GM19043 (cell line): ENCODE measurements at regions not wholly inside any gene's neighbourhood (a gene's known extent, or its start where the extent isn't known, plus 50 kb on each side); places are given as distances from the start of the nearest gene placed in this dataset.

Experiments
- ATAC-seq: cut with Tn5 transposase; IDR thresholded peaks from one replicate; pipeline ENCODE4 v1.9.1; 2021; ENCODE audit warnings: low read depth; ENCODE audit not compliant: unreplicated experiment

DNA sequence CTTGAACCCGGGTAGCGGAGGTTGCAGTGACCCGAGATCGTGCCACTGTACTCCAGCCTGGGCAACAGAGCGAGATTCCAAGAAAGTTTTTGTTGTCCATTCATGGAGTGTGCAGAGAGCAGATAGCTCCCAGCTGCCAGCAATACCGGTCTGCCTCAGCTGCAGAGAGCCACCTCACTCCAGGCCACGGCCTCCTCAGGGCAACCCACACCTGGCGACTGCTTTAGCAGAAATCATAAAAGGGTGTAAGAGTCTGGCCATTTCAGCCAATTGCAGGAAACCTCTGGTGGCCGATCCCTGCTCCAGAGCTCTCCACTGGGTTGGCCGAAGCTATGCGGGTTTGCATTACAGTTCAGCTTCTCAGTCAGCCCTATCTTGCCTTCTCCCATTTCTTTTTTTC lies 227.4 kb upstream of the BCOR start:
- no peak for ATAC-seq

DNA sequence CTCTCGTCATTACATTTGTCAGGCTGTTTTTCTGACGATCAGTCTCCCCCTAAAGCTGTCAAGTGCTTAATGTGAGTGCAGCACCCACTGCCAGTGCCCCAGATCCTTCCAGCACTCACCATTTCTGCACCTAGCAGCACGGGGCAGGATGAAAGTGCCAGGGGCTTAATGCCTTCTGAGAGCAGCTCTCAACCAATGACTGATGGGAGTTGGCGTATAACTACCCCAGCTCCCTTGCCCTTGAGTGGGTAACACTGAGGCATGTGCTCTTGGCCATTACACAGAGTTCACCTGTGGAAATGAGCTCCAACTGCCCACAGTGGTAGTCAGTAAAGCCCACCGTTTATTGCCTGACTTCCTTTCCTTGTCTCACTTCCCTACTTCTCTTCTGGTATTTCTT lies 226.2 kb upstream of the BCOR start:
- ATAC-seq, result no peak

DNA sequence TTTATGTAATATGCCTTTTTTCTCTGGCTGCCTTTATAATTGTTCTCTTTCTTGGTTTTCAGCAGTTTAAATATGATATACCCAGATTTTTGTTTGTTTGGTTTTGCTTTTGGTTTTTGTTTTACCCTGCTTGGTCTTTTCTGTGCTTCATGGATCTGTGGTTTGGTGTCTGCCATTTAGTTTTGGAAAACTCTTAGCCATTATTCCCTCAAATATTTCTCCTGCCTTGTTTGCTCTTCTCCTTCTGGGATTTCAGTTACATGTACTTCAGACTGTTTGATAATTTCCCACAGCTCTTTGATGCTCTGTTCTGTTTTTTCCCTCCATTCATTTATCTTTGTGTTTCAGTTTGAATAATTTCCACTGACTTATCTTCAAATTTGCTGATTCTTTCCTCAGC lies 223.1 kb upstream of the BCOR start:
- no peak for ATAC-seq

DNA sequence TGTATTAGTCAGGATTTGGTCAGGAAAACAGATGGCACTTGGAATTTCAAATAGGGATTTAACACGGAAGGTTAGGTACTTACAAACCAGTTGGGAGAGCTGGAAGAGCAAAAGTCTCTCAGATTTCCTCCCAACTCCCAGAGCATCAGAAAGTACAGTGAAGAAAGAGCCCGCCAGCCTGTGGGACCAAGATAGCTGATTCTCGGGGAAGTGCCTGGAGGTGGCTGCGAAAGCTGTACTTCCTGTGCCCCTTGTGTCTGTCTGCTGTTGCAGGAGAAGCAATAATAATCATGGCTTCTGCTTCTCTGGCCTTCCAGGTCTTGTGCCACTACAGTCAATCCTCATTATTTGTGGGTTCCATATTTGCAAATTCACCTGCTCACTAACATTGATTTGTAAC lies 221.0 kb upstream of the BCOR start:
- ATAC-seq, result no peak

GRCh38 chrX:40318076-40318475 lies 220.3 kb upstream of the BCOR start:
- no peak for ATAC-seq

- ATAC-seq, result no peak
Observed at GRCh38 chrX:40316502-40316901, 218.7 kb upstream of the BCOR start.

- ATAC-seq, result no peak
Observed at GRCh38 chrX:40314070-40314469, 216.3 kb upstream of the BCOR start.

DNA sequence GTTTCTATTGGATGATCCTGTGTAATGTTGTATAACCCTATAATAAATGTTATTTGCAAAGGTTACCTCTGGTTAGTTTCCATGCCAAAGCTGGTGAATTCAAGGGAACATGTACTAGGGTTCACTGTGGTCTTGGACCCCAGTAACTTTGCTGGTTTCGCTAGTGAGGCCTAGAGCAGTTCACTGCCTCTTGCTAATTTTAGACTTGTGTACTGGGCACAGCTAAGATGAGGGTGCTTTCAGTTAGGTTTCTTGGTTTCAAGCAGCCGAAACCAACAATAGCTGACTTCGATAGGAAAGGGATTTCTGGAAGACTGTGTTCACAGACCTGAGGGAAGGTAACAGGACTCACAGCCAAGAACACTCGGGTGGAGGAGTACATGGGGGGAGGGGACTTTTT lies 215.5 kb upstream of the BCOR start:
- ATAC-seq, result no peak

DNA sequence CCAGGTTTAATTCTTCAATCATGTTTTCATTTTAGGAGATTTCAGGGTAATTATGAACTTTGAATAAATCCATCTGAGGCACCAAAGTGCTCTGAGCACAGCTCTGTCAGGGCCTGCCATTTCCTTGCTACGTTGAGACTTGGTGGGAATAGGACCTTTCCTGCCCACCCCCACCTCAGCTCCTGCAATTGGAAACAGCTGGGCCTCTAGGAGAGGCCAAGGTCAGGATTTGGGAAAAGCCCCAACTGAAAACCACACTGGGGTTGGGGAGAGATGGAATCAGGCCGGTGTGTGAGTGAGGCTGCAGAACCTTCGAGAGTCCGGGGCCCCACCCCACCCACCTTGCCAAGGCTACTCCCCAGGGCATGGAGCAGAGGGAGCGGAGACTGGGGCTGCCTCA lies 212.7 kb upstream of the BCOR start:
- no peak for ATAC-seq

GRCh38 chrX:40310016-40310415 lies 212.3 kb upstream of the BCOR start:
- no peak for ATAC-seq

- ATAC-seq, result no peak
Observed at GRCh38 chrX:40307871-40308270, 210.1 kb upstream of the BCOR start.

DNA sequence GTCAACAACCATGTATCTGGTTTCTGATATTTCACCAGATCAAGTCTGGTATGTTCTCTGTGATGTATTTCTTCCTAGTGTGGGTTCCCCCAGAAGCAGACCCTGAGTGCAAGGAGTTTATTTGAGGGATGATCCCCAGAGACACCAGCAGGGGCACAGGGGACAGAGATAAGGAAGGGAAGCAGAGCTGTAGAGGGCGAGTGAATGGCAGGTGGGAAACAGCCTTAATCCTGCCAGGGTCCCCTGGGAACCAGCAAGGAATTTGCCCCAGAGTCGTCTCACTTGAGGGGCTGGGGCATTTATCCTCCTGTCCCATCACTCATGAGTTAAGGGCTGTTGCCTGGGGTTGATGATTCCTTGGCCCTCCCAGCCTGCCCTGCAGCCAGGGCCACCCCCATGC lies 206.4 kb upstream of the BCOR start:
- no peak for ATAC-seq

GRCh38 chrX:40303256-40304077 lies 205.7 kb upstream of the BCOR start:
- no peak for ATAC-seq

GRCh38 chrX:40300286-40300890 lies 202.6 kb upstream of the BCOR start:
- no peak for ATAC-seq

DNA sequence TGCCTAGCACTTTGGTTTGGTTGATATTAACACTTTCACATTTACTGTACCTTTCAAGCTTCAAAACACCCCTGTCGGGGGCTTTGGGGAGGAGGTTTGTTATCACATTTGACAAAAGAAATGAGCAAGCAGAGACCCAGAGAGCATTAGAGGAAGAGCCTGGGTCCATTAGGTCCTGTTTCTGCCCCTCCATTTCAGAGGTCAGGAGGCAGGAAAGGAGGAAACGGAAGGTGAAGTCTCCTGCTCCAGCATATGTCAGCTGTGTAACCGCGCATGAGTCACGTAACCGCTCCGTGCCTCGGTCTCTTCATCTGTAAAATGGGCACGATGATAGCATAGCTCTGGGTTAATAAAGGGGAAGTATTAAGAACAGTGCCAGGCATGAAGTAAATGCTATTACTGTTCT lies 201.9 kb upstream of the BCOR start:
- ATAC-seq, result no peak

DNA sequence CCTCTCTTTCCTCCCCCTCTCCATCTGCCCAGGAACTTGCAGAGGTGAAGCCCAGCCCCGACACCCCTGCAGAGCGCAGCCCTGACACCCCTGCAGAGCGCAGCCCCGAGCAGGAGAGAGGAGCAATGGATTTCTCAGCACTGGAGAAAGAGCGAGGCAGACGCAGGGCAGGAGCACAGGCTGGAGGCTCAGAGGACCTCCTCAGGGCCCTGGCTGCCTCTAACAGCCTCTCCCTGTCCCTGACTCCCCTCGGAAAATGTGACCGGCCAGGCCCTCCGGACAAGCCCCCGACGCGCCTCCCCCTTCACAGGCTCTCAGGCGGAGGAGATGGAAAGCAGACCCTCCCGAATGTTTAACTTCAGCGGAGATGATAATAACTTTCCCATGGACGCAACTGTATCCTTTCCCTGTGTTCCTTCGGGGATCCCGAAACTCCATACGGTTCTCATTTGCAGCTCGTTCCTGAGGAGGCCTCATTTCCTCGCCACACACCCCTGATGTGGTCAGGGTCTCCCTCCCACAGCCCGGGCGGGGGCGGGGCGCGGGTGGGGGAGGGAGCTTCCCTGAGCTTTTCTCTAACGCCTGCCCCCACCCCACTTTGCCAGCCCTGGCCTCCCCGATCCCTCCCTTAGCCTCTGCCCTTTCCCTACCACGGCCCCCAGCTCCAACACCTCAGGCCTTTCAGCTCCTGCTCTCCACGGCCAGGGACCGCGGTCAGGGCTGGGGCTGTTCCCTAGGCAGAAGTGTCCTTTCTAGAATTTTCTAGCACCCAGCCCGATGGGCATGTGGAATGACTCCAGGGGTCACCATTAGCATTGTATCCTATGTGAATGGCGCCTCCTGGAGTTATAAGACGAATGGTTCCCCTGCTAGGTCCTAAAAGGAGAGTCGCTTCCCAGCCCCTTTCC lies 201.1 kb upstream of the BCOR start:
- no peak for ATAC-seq

DNA sequence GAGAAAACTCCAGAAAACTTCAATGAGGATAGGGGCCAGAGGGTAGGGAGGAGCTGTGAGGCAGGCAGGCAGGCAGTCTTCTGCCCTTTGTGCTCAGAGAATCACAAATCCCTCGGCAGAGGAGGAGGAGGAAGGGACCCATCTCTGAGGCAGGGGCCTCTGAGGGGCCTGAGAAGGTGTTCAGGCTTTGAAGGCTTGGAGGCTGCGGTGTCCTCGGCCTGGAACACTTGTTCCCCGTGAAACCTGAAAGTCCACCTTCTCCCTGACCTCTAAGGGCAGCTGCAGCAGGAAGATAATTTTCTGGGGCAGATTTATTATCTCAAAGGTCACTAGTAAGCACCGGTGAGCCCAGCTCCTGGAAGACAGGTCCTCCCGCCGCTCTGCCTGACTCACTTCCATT lies 200.3 kb upstream of the BCOR start:
- ATAC-seq, result no peak

GRCh38 chrX:40291553-40291952 lies 193.8 kb upstream of the BCOR start:
- ATAC-seq, result no peak

DNA sequence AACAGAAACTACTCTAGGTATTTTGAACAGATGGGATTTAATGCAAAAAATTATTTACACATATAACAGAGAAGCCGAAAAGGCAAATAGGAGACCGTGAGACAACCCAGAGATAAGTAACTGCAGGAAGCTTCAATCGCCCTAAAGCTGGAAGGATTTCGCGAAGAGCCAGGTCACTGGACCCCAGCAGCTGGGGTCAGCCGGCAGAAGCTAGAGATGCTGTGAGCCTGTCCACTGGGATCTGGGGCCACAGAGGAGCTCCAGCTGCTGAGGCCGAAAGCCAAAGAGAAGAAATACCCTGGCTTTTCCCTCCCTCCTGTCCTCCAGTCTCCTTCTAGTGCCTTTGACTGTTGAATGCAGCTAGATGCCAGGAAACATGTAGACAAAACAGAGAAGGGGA lies 192.8 kb upstream of the BCOR start:
- ATAC-seq, result no peak

DNA sequence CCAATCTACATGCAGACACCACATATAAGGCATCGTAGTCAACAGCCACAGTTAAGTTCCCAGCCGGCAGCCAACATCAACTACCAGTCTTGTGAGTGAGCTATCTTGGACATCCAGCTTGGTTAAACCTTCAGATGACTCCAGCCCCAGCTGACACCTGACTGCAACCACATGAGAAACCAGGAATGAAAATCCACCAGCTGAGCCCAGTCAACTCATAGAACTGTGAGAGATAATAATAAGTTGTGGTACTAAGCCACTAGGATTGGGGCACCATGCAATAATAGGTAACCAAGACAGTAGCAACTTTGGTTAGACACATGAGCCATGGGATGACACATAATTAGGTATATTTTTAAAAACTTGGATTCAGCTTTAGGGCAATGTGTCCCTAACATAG lies 188.1 kb upstream of the BCOR start:
- ATAC-seq, result no peak

DNA sequence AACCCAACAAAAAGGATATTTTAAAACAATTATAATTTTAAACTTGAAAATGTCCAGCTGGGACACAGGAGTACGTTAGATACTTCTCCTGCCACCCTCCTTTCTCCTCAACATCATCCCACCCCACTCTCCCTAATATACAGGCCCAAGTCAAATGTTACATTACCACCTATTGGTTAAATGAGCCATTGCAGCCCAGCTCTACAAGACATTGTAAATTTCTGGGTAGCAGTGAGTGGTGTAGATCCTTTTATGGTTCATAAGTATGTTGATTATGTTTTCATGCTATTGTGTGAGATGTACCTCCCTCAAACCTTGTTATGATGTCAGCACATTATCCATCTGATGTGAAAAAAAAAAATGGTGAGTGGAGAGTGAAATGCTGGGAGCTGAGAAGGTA lies 187.1 kb upstream of the BCOR start:
- ATAC-seq, result no peak
